ENCODE measurements at regions not wholly inside any gene's neighbourhood (a gene's known extent, or its start where the extent isn't known, plus 50 kb on each side); places are given as distances from the start of the nearest gene placed in this dataset.

GRCh38 chr3:177308286-177308685 lies 111.0 kb upstream of the TBL1XR1 start:
- TF ChIP-seq RAD21 (IDR thresholded peaks at IDR 0.05 in 1 of 2, conservative IDR thresholded peaks at IDR 0.05 in 1 of 2; ENCODE audit: low read depth in 2 of 2, low read length in 2 of 2) (no peak), CTCF (IDR thresholded peaks at IDR 0.05; ENCODE audit: control extremely low read depth in 1 of 3, insufficient read depth in 1 of 3, low read depth in 1 of 3, low read length in 3 of 3) (no peak), EGR1 (IDR thresholded peaks at IDR 0.05; ENCODE audit: borderline replicate concordance, low read depth, low read length) (no peak), GABPA (IDR thresholded peaks at IDR 0.05; ENCODE audit: borderline replicate concordance, insufficient read depth, low read length) (no peak), POLR2A (IDR thresholded peaks at IDR 0.05; ENCODE audit: control extremely low read depth in 1 of 2, low read depth in 2 of 2, low read length in 2 of 2) (no peak), RNF2 (IDR thresholded peaks at IDR 0.05; ENCODE audit: borderline replicate concordance, low read depth, low read length, missing control alignments, poor library complexity, severe bottlenecking) (no peak), ATF2 (IDR thresholded peaks at IDR 0.05; ENCODE audit: low read length) (no peak)
